Sigmoid colon (tissue), 4 donors: ENCODE measurements at regions not wholly inside any gene's neighbourhood (a gene's known extent, or its start where the extent isn't known, plus 50 kb on each side); places are given as distances from the start of the nearest gene placed in this dataset.

ENCODE experiments used
- EP300 ChIP-seq, 4 donors: sonication (generic); formaldehyde crosslinking; IDR thresholded peaks; one replicate each; pipeline ENCODE4 v1.6.1; 2017; ENCODE audit warnings: antibody characterized with exemption in 4 of 4
- POLR2A ChIP-seq, 2 donors: fragments of 450-650 bp; IDR thresholded peaks; one replicate each; pipeline ENCODE4 v1.6.1; 2016; ENCODE audit warnings: antibody characterized with exemption in 2 of 2, mild to moderate bottlenecking in 2 of 2, moderate library complexity in 2 of 2
- POLR2AphosphoS5 ChIP-seq, 4 donors: sonication (generic); formaldehyde crosslinking; IDR thresholded peaks; one replicate each; pipeline ENCODE4 v1.6.1; 2017; ENCODE audit warnings: antibody characterized with exemption in 4 of 4
- TF ChIP-seq, protein P1 (sequence below), 4 experiments: fragments of 450-650 bp in 3 of 4; fragments of 200-600 bp in 1 of 4; IDR thresholded peaks; one replicate each; pipeline ENCODE4 v1.5.1; 2016 to 2019; ENCODE audit warnings: antibody characterized with exemption in 4 of 4, mild to moderate bottlenecking in 3 of 4, moderate library complexity in 2 of 4

DNA sequence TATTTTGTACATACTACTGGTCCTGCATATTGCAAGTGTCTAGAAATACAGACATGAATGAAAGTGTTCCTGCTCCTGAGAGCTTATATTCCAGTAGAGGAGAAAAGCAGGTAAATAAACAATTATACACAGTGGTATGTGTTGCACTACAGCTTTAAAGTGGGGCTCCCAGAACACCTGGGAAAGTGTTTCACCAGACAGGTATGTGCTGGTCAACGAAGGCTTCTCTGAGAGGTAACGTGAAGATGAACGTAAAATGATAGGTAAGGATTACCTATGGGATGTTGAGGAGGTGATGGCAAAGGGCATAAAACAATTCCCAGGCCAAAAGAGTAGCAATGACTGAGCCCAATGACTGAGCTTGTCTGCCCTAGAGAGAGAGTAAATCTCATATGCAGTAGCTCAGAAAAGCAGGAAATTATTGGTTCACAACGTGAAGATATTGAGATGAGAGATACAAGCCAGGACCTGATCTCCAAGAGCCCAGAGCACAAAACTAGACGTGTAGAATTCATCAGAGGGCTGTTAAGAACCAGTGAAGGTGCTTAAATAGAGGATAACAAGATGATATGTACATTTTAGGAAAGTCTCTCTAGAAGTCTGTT, 459.1 kb upstream of the BCHE start:
- TF ChIP-seq, protein P1, sequence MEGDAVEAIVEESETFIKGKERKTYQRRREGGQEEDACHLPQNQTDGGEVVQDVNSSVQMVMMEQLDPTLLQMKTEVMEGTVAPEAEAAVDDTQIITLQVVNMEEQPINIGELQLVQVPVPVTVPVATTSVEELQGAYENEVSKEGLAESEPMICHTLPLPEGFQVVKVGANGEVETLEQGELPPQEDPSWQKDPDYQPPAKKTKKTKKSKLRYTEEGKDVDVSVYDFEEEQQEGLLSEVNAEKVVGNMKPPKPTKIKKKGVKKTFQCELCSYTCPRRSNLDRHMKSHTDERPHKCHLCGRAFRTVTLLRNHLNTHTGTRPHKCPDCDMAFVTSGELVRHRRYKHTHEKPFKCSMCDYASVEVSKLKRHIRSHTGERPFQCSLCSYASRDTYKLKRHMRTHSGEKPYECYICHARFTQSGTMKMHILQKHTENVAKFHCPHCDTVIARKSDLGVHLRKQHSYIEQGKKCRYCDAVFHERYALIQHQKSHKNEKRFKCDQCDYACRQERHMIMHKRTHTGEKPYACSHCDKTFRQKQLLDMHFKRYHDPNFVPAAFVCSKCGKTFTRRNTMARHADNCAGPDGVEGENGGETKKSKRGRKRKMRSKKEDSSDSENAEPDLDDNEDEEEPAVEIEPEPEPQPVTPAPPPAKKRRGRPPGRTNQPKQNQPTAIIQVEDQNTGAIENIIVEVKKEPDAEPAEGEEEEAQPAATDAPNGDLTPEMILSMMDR (IDR thresholded peaks at IDR 0.05): no peak
- TF ChIP-seq POLR2A (IDR thresholded peaks at IDR 0.05): no peak
- TF ChIP-seq POLR2AphosphoS5 (IDR thresholded peaks at IDR 0.05): no peak
- no peak for TF ChIP-seq EP300 (IDR thresholded peaks at IDR 0.05)
